ENCODE measurements at regions not wholly inside any gene's neighbourhood (a gene's known extent, or its start where the extent isn't known, plus 50 kb on each side); places are given as distances from the start of the nearest gene placed in this dataset.

DNA sequence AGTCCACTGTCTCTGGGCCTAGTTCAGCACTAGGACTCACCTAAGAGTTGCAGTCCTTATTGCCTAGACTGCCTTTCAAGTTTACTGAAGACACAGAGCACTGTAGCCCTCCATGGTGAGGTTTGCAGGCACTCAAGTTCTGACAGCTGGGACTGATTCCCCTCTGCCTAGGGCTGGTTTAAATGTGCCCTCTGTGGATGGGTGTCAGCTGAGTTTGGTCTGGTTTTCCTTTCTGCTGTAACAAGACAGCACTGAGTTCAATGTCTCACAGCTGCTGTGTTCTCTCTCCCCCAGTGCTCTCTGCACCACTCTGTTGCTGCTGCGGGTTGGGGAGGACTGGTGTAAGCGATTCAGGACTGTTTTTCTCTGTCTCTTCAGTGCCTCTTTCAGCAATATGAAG is 75.2 kb upstream of the C1orf21 start:
- no peaks in the 10 kb centered on the region for H3K36me3 ChIP-seq
- H3K27ac ChIP-seq = no peak overlapping the region
- intact Hi-C loops (cut with DNase I) = no loop called here
- ATAC-seq (no peak), DNase-seq (no peak)
- H3K4me3 ChIP-seq = no peak overlapping the region
- TF ChIP-seq, protein P1, sequence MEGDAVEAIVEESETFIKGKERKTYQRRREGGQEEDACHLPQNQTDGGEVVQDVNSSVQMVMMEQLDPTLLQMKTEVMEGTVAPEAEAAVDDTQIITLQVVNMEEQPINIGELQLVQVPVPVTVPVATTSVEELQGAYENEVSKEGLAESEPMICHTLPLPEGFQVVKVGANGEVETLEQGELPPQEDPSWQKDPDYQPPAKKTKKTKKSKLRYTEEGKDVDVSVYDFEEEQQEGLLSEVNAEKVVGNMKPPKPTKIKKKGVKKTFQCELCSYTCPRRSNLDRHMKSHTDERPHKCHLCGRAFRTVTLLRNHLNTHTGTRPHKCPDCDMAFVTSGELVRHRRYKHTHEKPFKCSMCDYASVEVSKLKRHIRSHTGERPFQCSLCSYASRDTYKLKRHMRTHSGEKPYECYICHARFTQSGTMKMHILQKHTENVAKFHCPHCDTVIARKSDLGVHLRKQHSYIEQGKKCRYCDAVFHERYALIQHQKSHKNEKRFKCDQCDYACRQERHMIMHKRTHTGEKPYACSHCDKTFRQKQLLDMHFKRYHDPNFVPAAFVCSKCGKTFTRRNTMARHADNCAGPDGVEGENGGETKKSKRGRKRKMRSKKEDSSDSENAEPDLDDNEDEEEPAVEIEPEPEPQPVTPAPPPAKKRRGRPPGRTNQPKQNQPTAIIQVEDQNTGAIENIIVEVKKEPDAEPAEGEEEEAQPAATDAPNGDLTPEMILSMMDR (IDR thresholded peaks at IDR 0.05) = no peak
- H3K9me3 ChIP-seq = peaks cover 0 to 18% (median 0%) of the 10 kb centered on the region in 11 donors
- H3K27me3 ChIP-seq = no peaks in the 10 kb centered on the region
- WGBS, 2 donors = 95 to 99% methylated on average over 2 of the region's 2 CpGs
- H3K4me1 ChIP-seq = no peaks in the 10 kb centered on the region

DNA sequence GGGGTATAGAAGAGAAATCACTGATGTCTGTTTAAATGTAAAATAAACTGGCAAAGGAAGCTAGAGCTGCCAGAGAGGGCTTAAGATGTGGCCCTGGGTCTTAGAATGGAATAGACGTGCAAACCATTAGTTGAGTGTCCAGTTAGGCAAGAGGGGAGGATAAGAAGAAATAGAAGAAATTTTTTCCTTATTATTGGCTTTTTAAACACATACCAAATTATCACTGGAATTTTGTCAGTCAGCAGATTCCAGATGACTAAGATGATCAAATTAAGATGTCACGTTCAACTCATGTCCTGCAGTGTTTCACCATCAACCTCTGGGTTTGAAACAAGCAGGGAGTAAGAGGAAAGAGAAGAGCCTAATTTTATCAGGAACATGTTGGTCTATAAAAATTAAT is 71.6 kb upstream of the C1orf21 start:
- DNase-seq (no peak), ATAC-seq (no peak)
- H3K4me3 ChIP-seq = no peak overlapping the region
- no peaks in the 10 kb centered on the region for H3K4me1 ChIP-seq
- no peaks in the 10 kb centered on the region for H3K9me3 ChIP-seq
- intact Hi-C loops (cut with DNase I) = no loop called here
- no peaks in the 10 kb centered on the region for H3K27me3 ChIP-seq
- no peaks in the 10 kb centered on the region for H3K36me3 ChIP-seq
- TF ChIP-seq, protein P1 (IDR thresholded peaks at IDR 0.05) = no peak
- no peak overlapping the region for H3K27ac ChIP-seq
- 76 to 93% methylated on average over 2 of the region's 2 CpGs for WGBS, 2 donors

DNA sequence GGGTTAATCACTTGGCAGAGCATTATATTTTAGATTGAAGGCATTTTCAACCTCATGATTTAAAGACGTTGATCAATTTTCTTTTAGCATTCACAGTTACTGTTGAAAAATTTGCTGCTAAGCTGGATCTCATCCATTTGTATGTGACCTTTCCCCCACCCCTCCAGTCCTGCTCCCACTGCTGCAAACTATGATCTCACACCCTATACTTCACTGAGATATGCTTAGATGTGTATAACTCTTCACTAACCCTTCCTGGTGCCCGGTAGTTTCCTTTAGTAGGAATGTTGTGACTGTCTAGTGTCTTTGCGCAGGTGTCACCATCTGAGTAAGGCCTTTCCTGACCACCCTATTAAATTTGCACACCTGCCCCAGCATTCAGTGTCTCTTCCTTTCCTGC is 67.0 kb upstream of the C1orf21 start:
- WGBS, 2 donors = 85 to 87% methylated on average over 3 of the region's 3 CpGs
- Histone ChIP-seq H3K9me3 (no peaks in the 10 kb centered on the region), H3K27me3 (no peaks in the 10 kb centered on the region), H3K4me3 (no peak overlapping the region), H3K27ac (no peak overlapping the region), H3K4me1 (no peaks in the 10 kb centered on the region), H3K36me3 (no peaks in the 10 kb centered on the region)
- ATAC-seq = no peak
- DNase-seq = no peak
- TF ChIP-seq, protein P1 (IDR thresholded peaks at IDR 0.05) = no peak
- intact Hi-C loops (cut with DNase I) = no loop called here

- H3K36me3 ChIP-seq = no peaks in the 10 kb centered on the region
- DNase-seq (no peak), ATAC-seq (no peak)
- H3K9me3 ChIP-seq = no peaks in the 10 kb centered on the region
- intact Hi-C loops (cut with DNase I) = no loop called here
- no peak overlapping the region for H3K4me3 ChIP-seq
- no peaks in the 10 kb centered on the region for H3K27me3 ChIP-seq
- 95% methylated on average over 6 of the region's 6 CpGs for WGBS, 2 donors
- no peak overlapping the region for H3K27ac ChIP-seq
- no peaks in the 10 kb centered on the region for H3K4me1 ChIP-seq
- TF ChIP-seq, protein P1 (IDR thresholded peaks at IDR 0.05) = no peak
These were observed 64.6 kb upstream of the C1orf21 start for GRCh38 chr1:184322253-184322652.

GRCh38 chr1:184324972-184325371 is 61.9 kb upstream of the C1orf21 start:
- WGBS, 2 donors = 49 to 57% methylated on average over 3 of the region's 3 CpGs
- TF ChIP-seq, protein P1 (IDR thresholded peaks at IDR 0.05) = no peak
- intact Hi-C loops (cut with DNase I) = no loop called here

More at GRCh38 chr1:184324972-184325371, 61.9 kb upstream of the C1orf21 start:
- H3K36me3 ChIP-seq = no peaks in the 10 kb centered on the region
- peaks cover 0 to 7% (median 7%) of the 10 kb centered on the region in 9 donors for H3K4me1 ChIP-seq
- peak overlapping the region in 1 of 10 donors; percentile 18 for H3K27ac ChIP-seq
- ATAC-seq (peak in 1 of 8 donors; percentile 40), DNase-seq (no peak)
- no peak overlapping the region for H3K4me3 ChIP-seq
- H3K27me3 ChIP-seq = no peaks in the 10 kb centered on the region
- H3K9me3 ChIP-seq = no peaks in the 10 kb centered on the region

Measured in heart right ventricle (tissue), 16 donors.